OCI-LY7 (cell line): ENCODE measurements at regions not wholly inside any gene's neighbourhood (a gene's known extent, or its start where the extent isn't known, plus 50 kb on each side); places are given as distances from the start of the nearest gene placed in this dataset.
A peak's percentile ranks its signal among the peaks of the same experiment; 100 is the strongest.

Source experiments
- EZH2phosphoT487 ChIP-seq: fragments of 200-600 bp; sonication (generic); IDR thresholded peaks from 2 replicates; pipeline ENCODE4 v1.6.1; 2018; ENCODE audit warnings: low read depth, borderline replicate concordance, mild to moderate bottlenecking, mixed run types, antibody characterized with exemption, low read length, moderate library complexity, mixed read lengths
- TF ChIP-seq, protein P1 (sequence below): fragments of 200-600 bp; sonication (generic); conservative IDR thresholded peaks from 2 replicates; pipeline ENCODE4 v1.5.1; 2014; ENCODE audit warnings: mild to moderate bottlenecking, antibody characterized with exemption, low read length, moderate library complexity, mixed read lengths

DNA sequence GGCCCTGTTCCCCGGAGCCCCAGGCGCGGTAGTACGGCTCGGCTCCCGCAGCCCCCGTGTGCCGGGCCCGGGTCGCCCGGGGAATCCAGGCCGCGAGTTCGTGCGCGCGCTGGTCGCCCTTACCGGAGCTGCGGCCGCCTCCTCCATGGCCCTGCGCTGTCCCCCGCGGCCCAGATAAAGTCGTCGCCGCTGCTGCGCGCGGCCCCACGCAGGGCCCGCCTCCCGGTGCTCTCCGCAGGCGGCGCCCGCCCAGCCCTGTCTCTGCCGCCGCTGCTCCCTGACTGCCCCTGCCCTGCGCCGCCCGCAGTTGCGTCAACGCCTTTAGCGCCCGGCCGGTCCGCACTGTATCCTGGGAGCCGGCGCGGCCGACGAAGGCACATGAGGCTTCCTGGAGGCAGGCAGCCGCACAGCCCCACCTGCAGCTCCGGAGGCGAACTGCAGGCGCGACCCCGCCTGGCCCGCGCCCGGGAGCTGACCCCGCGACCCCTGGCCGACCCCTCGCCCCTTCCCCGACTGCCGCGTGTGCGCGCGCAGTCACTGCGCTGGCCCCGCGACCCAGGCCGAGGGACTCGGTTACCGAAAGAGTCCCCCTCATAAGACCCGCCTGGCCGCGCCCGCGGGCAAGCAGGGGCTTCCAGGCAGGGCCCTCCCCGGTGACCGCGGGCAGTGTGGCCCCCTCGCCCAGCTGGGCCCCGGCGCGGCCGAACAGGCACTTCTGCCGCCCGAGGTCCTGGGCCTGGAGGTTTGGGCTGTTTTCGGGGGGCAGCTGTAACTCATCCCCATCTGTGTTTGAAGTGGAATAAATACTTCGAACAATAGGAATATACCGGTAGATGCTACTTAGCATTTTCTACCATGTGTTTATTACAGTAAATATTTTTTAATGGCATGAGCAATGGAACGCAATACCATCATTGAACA lies 127.1 kb upstream of the ZNF746 start:
- TF ChIP-seq, protein P1, sequence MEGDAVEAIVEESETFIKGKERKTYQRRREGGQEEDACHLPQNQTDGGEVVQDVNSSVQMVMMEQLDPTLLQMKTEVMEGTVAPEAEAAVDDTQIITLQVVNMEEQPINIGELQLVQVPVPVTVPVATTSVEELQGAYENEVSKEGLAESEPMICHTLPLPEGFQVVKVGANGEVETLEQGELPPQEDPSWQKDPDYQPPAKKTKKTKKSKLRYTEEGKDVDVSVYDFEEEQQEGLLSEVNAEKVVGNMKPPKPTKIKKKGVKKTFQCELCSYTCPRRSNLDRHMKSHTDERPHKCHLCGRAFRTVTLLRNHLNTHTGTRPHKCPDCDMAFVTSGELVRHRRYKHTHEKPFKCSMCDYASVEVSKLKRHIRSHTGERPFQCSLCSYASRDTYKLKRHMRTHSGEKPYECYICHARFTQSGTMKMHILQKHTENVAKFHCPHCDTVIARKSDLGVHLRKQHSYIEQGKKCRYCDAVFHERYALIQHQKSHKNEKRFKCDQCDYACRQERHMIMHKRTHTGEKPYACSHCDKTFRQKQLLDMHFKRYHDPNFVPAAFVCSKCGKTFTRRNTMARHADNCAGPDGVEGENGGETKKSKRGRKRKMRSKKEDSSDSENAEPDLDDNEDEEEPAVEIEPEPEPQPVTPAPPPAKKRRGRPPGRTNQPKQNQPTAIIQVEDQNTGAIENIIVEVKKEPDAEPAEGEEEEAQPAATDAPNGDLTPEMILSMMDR: peak; percentile 76
- no peak for TF ChIP-seq EZH2phosphoT487
